GM12874 (cell line): ENCODE measurements at regions not wholly inside any gene's neighbourhood (a gene's known extent, or its start where the extent isn't known, plus 50 kb on each side); places are given as distances from the start of the nearest gene placed in this dataset.

ENCODE experiments used
- TF ChIP-seq, protein P1 (sequence below): IDR thresholded peaks from 2 replicates; pipeline ENCODE4 v1.5.1; 2011; ENCODE audit warnings: low read depth, mild to moderate bottlenecking, control low read depth, low read length, moderate library complexity; ENCODE audit not compliant: insufficient read depth

GRCh38 chr15:79656151-79657000 lies 224.2 kb downstream of the MINAR1 start:
- TF ChIP-seq, protein P1, sequence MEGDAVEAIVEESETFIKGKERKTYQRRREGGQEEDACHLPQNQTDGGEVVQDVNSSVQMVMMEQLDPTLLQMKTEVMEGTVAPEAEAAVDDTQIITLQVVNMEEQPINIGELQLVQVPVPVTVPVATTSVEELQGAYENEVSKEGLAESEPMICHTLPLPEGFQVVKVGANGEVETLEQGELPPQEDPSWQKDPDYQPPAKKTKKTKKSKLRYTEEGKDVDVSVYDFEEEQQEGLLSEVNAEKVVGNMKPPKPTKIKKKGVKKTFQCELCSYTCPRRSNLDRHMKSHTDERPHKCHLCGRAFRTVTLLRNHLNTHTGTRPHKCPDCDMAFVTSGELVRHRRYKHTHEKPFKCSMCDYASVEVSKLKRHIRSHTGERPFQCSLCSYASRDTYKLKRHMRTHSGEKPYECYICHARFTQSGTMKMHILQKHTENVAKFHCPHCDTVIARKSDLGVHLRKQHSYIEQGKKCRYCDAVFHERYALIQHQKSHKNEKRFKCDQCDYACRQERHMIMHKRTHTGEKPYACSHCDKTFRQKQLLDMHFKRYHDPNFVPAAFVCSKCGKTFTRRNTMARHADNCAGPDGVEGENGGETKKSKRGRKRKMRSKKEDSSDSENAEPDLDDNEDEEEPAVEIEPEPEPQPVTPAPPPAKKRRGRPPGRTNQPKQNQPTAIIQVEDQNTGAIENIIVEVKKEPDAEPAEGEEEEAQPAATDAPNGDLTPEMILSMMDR = no peak

GRCh38 chr15:79657722-79658121 lies 225.6 kb downstream of the MINAR1 start:
- TF ChIP-seq, protein P1 = no peak

- TF ChIP-seq, protein P1 = no peak
Observed at GRCh38 chr15:79659691-79660090, 227.6 kb downstream of the MINAR1 start.

GRCh38 chr15:79661411-79661810 lies 229.3 kb downstream of the MINAR1 start:
- TF ChIP-seq, protein P1 = no peak

GRCh38 chr15:79673416-79674123 lies 223.2 kb downstream of the MTHFS start:
- TF ChIP-seq, protein P1 = no peak

- TF ChIP-seq, protein P1 = no peak
Observed at GRCh38 chr15:79674124-79674465, 222.7 kb downstream of the MTHFS start.

- TF ChIP-seq, protein P1 = no peak
Observed at GRCh38 chr15:79675982-79676381, 220.8 kb downstream of the MTHFS start.
